ENCODE measurements at regions not wholly inside any gene's neighbourhood (a gene's known extent, or its start where the extent isn't known, plus 50 kb on each side); places are given as distances from the start of the nearest gene placed in this dataset.

DNA sequence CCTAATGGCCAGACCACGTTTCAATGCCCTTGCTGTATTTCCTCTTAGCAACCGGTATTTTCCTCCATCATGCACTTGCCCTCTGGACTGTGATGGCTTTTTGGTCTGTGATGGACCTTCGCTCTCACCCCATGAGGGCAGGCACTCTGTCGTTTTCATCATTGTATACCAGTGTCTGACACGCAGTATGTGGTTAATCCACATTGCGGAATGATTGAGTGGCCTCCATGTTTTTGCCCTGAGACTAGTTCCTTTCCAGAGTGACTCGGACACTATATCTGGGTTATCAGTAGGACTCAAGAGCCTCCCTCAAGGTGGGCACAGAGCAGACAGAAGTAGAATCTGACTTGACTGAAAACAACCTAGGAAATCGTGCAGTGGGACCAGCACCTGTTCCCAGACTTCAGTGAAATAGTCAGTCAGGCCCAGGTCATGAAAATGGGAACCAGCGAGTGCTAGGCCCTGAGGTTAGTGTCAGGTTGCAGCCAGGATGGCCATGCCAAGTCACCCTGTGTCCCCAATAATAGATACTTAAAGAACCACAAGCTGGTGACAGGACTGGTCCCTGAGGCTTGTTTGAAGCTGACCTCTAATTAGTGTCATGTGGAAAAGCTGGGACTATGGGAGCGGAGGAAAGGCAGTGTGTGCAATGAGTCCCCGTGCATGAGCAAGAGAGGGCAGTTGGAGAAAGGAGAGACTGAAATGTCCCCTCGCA lies 464.7 kb downstream of the INSC start:
- intact Hi-C loops (cut with micrococcal nuclease): no loop called here
- BruUV-seq (replicated peaks): no TSS peak

More for the DNA sequence above, 464.7 kb downstream of the INSC start:
- ATAC-seq: no peak
- no peak overlapping the region for H3K9ac ChIP-seq (ENCODE audit: low read length)
- no peaks in the 10 kb centered on the region for H3K79me2 ChIP-seq (ENCODE audit: insufficient read depth, low read length)
- CTCF ChIA-PET: no interaction called here
- H3K9me2 ChIP-seq (ENCODE audit: insufficient read depth): no peaks in the 10 kb centered on the region
- TF ChIP-seq EGR1 (IDR thresholded peaks at IDR 0.05; ENCODE audit: low read depth): no peak
- no peak for TF ChIP-seq YY1 (IDR thresholded peaks at IDR 0.05; ENCODE audit: extremely low read depth, insufficient replicate concordance, low read depth, low read length)
- no peak for TF ChIP-seq SP1 (IDR thresholded peaks at IDR 0.05; ENCODE audit: low read depth)
- no peak for TF ChIP-seq SIN3A (IDR thresholded peaks at IDR 0.05; ENCODE audit: low read depth)
- TF ChIP-seq JUND (IDR thresholded peaks at IDR 0.05): no peak
- no peak for TF ChIP-seq POLR2A (IDR thresholded peaks at IDR 0.05; ENCODE audit: borderline replicate concordance, extremely low read depth, insufficient read depth, insufficient read length)
- TF ChIP-seq TCF7L2 (IDR thresholded peaks at IDR 0.05; ENCODE audit: borderline replicate concordance, extremely low read depth, insufficient read depth, insufficient read length): no peak
- TF ChIP-seq, protein P1, sequence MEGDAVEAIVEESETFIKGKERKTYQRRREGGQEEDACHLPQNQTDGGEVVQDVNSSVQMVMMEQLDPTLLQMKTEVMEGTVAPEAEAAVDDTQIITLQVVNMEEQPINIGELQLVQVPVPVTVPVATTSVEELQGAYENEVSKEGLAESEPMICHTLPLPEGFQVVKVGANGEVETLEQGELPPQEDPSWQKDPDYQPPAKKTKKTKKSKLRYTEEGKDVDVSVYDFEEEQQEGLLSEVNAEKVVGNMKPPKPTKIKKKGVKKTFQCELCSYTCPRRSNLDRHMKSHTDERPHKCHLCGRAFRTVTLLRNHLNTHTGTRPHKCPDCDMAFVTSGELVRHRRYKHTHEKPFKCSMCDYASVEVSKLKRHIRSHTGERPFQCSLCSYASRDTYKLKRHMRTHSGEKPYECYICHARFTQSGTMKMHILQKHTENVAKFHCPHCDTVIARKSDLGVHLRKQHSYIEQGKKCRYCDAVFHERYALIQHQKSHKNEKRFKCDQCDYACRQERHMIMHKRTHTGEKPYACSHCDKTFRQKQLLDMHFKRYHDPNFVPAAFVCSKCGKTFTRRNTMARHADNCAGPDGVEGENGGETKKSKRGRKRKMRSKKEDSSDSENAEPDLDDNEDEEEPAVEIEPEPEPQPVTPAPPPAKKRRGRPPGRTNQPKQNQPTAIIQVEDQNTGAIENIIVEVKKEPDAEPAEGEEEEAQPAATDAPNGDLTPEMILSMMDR (IDR thresholded peaks at IDR 0.05 in 2 of 3, conservative IDR thresholded peaks at IDR 0.05 in 1 of 3; ENCODE audit: borderline replicate concordance in 1 of 3, insufficient read depth in 1 of 3, low read depth in 2 of 3, low read length in 2 of 3): no peak
- no peak for TF ChIP-seq ZNF274 (IDR thresholded peaks at IDR 0.05; ENCODE audit: low read depth, low read length)
- no peak for TF ChIP-seq CBX3 (IDR thresholded peaks at IDR 0.05; ENCODE audit: low read depth)
- TF ChIP-seq, protein P2, sequence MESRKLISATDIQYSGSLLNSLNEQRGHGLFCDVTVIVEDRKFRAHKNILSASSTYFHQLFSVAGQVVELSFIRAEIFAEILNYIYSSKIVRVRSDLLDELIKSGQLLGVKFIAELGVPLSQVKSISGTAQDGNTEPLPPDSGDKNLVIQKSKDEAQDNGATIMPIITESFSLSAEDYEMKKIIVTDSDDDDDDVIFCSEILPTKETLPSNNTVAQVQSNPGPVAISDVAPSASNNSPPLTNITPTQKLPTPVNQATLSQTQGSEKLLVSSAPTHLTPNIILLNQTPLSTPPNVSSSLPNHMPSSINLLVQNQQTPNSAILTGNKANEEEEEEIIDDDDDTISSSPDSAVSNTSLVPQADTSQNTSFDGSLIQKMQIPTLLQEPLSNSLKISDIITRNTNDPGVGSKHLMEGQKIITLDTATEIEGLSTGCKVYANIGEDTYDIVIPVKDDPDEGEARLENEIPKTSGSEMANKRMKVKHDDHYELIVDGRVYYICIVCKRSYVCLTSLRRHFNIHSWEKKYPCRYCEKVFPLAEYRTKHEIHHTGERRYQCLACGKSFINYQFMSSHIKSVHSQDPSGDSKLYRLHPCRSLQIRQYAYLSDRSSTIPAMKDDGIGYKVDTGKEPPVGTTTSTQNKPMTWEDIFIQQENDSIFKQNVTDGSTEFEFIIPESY (IDR thresholded peaks at IDR 0.05; ENCODE audit: extremely low read depth, insufficient replicate concordance, low read length): no peak
- POLR2A ChIA-PET: no interaction called here
- no peaks in the 10 kb centered on the region for H3K9me3 ChIP-seq (ENCODE audit: control insufficient read depth in 1 of 2, insufficient read depth in 1 of 2, low read depth in 1 of 2, low read length in 2 of 2)
- no peak for DNase-seq (ENCODE audit: low read depth, low spot score)
- peaks cover 14% of the 10 kb centered on the region; the same call in 1 of the 2 replicates for H3K27me3 ChIP-seq (ENCODE audit: insufficient read depth, low read length)
- H4K20me1 ChIP-seq (ENCODE audit: insufficient read depth): no peaks in the 10 kb centered on the region
- H3K4me3 ChIP-seq (replicated peaks in 1 of 2; ENCODE audit: low read depth in 1 of 2, low read length in 2 of 2): no peak overlapping the region
- no peak overlapping the region for H3K4me2 ChIP-seq (ENCODE audit: low read length)
- H3K36me3 ChIP-seq (ENCODE audit: control insufficient read depth in 1 of 2, insufficient read depth in 2 of 2, low read length in 2 of 2): no peaks in the 10 kb centered on the region
- no peak overlapping the region for H2AFZ ChIP-seq (ENCODE audit: low read depth, low read length, poor library complexity, severe bottlenecking)
- H3K27ac ChIP-seq (ENCODE audit: low read depth, low read length): no peak overlapping the region
- RAD21 ChIA-PET (ENCODE audit: low non-redundant PET in 1 of 2, low total read pairs in 2 of 2, uncharacterized antibody in 2 of 2, unreplicated experiment in 2 of 2): no interaction called here
- no peaks in the 10 kb centered on the region for H3K4me1 ChIP-seq (ENCODE audit: control insufficient read depth in 1 of 2, insufficient read depth in 2 of 2, low read length in 2 of 2)

All from HCT116 (cell line).